Progenitor cell of endocrine pancreas (in vitro differentiated cells): ENCODE measurements at regions not wholly inside any gene's neighbourhood (a gene's known extent, or its start where the extent isn't known, plus 50 kb on each side); places are given as distances from the start of the nearest gene placed in this dataset.

Experiments
- DNase-seq: peaks from one replicate; pipeline ENCODE4 v3.0.0; 2021; ENCODE audit warnings: low spot score; ENCODE audit not compliant: unreplicated experiment
- H3K27ac Mint-ChIP-seq: 2 replicates; pipeline ENCODE4 v1.8.0; 2021; ENCODE audit warnings: mild to moderate bottlenecking, moderate library complexity, mixed read lengths
- H3K27me3 Mint-ChIP-seq: 2 replicates; pipeline ENCODE4 v1.8.0; 2021; ENCODE audit warnings: mixed read lengths
- H3K36me3 Mint-ChIP-seq: 2 replicates; pipeline ENCODE4 v1.8.0; 2022; ENCODE audit warnings: mixed read lengths; ENCODE audit not compliant: insufficient read depth
- H3K4me1 Mint-ChIP-seq: 2 replicates; pipeline ENCODE4 v1.8.0; 2021; ENCODE audit warnings: low read depth, mixed read lengths
- H3K4me3 Mint-ChIP-seq: 2 replicates; pipeline ENCODE4 v1.8.0; 2021; ENCODE audit warnings: low read depth, mild to moderate bottlenecking, moderate library complexity, mixed read lengths
- H3K9me3 Mint-ChIP-seq: 2 replicates; pipeline ENCODE4 v1.8.0; 2021; ENCODE audit warnings: low read depth, mixed read lengths
- CTCF ChIP-seq: fragments of 200-600 bp; sonication (generic); IDR thresholded peaks from one replicate; pipeline ENCODE4 v1.5.0; 2021; ENCODE audit warnings: antibody characterized with exemption, mild to moderate bottlenecking; ENCODE audit not compliant: unreplicated experiment

- H3K27me3 Mint-ChIP-seq = peaks cover 2% of the 10 kb centered on the region
- no peaks in the 10 kb centered on the region for H3K4me1 Mint-ChIP-seq
- no peak for TF ChIP-seq CTCF
- no peak overlapping the region for H3K4me3 Mint-ChIP-seq
- H3K27ac Mint-ChIP-seq = no peak overlapping the region
- DNase-seq = no peak
- H3K36me3 Mint-ChIP-seq = no peaks in the 10 kb centered on the region
- H3K9me3 Mint-ChIP-seq = peaks cover 11% of the 10 kb centered on the region
These were observed 52.4 kb upstream of the TRIO start for GRCh38 chr5:14090755-14091154.

GRCh38 chr5:14090290-14090689, 52.9 kb upstream of the TRIO start:
- Mint-ChIP-seq H3K36me3 (no peaks in the 10 kb centered on the region), H3K4me3 (no peak overlapping the region)
- TF ChIP-seq CTCF = no peak

GRCh38 chr5:14089198-14089597, 53.9 kb upstream of the TRIO start:
- no peak for DNase-seq
- Mint-ChIP-seq H3K27ac (no peak overlapping the region), H3K36me3 (no peaks in the 10 kb centered on the region), H3K27me3 (no peaks in the 10 kb centered on the region), H3K9me3 (peaks cover 11% of the 10 kb centered on the region), H3K4me1 (no peaks in the 10 kb centered on the region), H3K4me3 (no peak overlapping the region)
- TF ChIP-seq CTCF = no peak

More at GRCh38 chr5:14090290-14090689, 52.9 kb upstream of the TRIO start:
- Mint-ChIP-seq H3K27me3 (peaks cover 2% of the 10 kb centered on the region), H3K9me3 (peaks cover 11% of the 10 kb centered on the region), H3K4me1 (no peaks in the 10 kb centered on the region), H3K27ac (no peak overlapping the region)
- DNase-seq = no peak

- no peak overlapping the region for H3K27ac Mint-ChIP-seq
These were observed 56.9 kb upstream of the TRIO start for GRCh38 chr5:14086261-14086660.

GRCh38 chr5:14082973-14083372, 60.2 kb upstream of the TRIO start:
- no peak for TF ChIP-seq CTCF
- DNase-seq = no peak
- H3K36me3 Mint-ChIP-seq = no peaks in the 10 kb centered on the region
- H3K27ac Mint-ChIP-seq = no peak overlapping the region
- H3K4me1 Mint-ChIP-seq = no peaks in the 10 kb centered on the region
- H3K4me3 Mint-ChIP-seq = no peak overlapping the region
- H3K9me3 Mint-ChIP-seq = peaks cover 3% of the 10 kb centered on the region
- no peaks in the 10 kb centered on the region for H3K27me3 Mint-ChIP-seq

More at GRCh38 chr5:14086261-14086660, 56.9 kb upstream of the TRIO start:
- DNase-seq = no peak
- Mint-ChIP-seq H3K4me3 (no peak overlapping the region), H3K9me3 (peaks cover 11% of the 10 kb centered on the region), H3K36me3 (no peaks in the 10 kb centered on the region), H3K4me1 (no peaks in the 10 kb centered on the region), H3K27me3 (no peaks in the 10 kb centered on the region)
- no peak for TF ChIP-seq CTCF

- Mint-ChIP-seq H3K4me1 (no peaks in the 10 kb centered on the region), H3K4me3 (no peak overlapping the region), H3K9me3 (peaks cover 3% of the 10 kb centered on the region), H3K36me3 (no peaks in the 10 kb centered on the region), H3K27ac (no peak overlapping the region), H3K27me3 (no peaks in the 10 kb centered on the region)
- TF ChIP-seq CTCF = no peak
- no peak for DNase-seq
These were observed 60.6 kb upstream of the TRIO start for GRCh38 chr5:14082523-14082922.
